Prostate gland (tissue), 1 donor: ENCODE measurements at regions not wholly inside any gene's neighbourhood (a gene's known extent, or its start where the extent isn't known, plus 50 kb on each side); places are given as distances from the start of the nearest gene placed in this dataset.

Experiments used
- POLR2A ChIP-seq: fragments of 450-650 bp; IDR thresholded peaks from one replicate; pipeline ENCODE4 v1.6.1; 2016; ENCODE audit warnings: antibody characterized with exemption, mild to moderate bottlenecking
- POLR2AphosphoS5 ChIP-seq: sonication (generic); formaldehyde crosslinking; IDR thresholded peaks from one replicate; pipeline ENCODE4 v1.6.1; 2017; ENCODE audit warnings: antibody characterized with exemption

DNA sequence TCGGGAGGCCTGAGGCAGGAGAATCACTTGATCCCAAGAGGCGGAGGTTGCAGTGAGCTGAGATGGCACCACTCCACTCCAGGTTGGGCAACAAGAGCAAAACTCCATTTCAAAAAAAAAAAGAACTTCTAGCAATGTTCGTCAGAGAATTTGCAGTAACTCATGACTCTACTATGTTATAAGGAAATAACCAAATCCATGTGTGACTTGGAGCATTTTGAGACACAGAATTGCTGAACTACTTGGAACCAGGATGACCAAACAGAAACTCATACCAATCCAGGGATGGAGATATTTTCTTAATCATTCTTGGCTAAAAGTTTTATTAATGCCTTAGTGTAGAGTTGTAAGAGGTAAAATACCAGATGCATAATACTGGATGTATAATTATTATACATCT is 99.9 kb upstream of the BNC2 start:
- TF ChIP-seq POLR2A (no peak), POLR2AphosphoS5 (no peak)
